GM12875 (cell line): ENCODE measurements at regions not wholly inside any gene's neighbourhood (a gene's known extent, or its start where the extent isn't known, plus 50 kb on each side); places are given as distances from the start of the nearest gene placed in this dataset.
"Not testable (repeated sequence)": the region's sequence is repeated elsewhere in the genome, so short reads cannot be mapped to it uniquely, and the experiment has no call there.

Experiments used
- H3K4me3 ChIP-seq: one replicate; pipeline ENCODE4 v1.5.1; 2011; ENCODE audit warnings: low read depth, low read length, control low read depth
- CTCF ChIP-seq: IDR thresholded peaks from 2 replicates; pipeline ENCODE4 v1.5.1; 2011; ENCODE audit warnings: low read depth, mild to moderate bottlenecking, control low read depth, inconsistent platforms, low read length, moderate library complexity, borderline replicate concordance; ENCODE audit not compliant: insufficient read depth

DNA sequence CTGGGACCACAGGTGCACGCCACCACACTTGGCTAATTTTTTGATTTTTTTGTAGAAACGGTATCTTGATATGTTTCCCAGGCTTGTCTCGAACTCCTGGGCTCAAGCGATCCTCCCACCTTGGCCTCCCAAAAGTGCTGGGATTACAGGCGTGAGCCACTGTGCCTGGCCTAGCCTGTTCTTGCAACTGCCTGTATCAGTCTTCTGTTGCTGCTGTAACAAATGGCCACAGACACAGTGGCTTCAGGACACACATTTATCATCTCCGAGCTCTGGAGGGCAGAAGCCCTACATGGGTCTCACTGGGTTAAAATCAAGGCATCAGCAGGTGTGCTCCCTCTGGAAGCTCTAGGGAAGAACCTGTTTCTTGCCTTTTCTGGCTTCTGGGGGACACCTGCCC is 79.9 kb upstream of the NCOR2 start:
- TF ChIP-seq CTCF: no peak

DNA sequence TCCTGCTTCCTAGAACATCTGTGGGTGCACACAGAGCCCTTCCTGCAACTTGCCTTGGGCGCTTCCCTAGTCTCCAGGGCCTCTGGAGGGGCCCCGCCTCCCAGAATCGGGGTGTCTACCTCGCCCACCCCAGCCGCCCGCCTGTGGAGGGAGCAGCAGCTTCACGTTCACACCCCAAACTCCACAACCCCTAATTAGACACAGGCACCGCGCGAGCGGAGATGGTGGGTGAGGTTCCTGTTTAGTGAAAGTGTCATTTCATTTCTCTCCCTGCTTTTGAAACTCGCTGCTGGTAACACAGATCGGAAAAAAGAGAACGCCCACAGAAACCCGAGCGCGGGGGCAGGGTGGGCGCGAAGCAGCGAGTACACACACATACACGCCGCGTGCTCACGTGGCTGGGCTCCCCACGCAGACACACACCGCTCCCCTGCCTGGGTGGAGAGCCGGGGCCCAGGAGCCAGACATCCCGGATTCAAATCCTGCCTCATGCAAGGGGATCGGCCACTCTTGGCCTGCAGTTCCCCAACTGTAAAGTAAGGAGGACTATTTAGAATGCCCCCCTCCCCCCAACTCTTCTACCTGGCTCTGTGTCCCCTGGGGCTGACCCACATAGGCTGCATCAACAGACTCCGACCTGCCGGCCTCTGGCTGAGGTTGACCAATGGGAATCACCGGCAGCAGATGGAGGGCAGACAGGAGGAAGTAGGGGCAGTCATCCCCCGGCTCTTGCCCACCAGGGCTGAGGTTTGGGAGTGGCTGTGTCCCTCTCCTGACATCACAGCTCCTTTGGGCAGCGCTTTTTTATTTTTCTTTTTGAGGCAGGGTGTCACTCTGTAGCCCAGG is 79.2 kb upstream of the NCOR2 start:
- TF ChIP-seq CTCF: no peak
- H3K4me3 ChIP-seq: no peak overlapping the region

More for the DNA sequence above, 79.9 kb upstream of the NCOR2 start:
- H3K4me3 ChIP-seq: no peak overlapping the region

DNA sequence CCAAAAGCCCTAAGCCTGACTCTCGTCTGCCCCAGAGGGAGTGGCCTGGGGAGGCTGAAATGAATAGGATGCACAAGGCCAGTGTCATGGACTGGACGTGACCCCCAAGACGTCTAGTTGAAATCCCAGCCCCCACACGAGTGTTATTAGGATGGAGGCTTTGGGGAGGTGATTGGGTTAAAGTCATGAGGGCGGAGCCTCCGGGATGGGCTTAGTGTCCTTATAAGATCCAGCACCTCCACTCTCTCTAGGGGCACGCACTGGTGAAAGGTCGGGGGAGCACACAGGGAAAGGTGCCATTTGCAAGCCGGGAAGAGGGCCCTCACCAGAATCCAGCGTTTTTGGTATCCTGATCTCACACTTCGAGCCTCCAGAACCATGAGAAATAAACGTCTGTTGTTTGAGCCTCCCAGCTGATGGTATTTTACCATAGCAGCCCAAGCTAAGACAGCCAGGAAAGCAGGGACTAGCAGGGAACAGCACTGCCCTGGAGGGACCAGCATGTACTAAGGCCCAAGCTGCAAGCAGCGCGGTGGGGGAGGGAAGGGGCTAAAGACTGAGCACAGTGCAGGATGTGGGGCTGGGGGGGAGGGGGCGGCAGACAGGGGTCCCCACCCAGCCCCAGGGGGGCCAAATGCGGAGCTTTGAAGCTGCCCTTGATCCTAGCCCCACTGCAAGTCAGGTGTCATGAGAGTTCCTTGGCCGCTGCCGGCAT is 78.3 kb upstream of the NCOR2 start:
- H3K4me3 ChIP-seq: no peak overlapping the region
- no peak for TF ChIP-seq CTCF

DNA sequence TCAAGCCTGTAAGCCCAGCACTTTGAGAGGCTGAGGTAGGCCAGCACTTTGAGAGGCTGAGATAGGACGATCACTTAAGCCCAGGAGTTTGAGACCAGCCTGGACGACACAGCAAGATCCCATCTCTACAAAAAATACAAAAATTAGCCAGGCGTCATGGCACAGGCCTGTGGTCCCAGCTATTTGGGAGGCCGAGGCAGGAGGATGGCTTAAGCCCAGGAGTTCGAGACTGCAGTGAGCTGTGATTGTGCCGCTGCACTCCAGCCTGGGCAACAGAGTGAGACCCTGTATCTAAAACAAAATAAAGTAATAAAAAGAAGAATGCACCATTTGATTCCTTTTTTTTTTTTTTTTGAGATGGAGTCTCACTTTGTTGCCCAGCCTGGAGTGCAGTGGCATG is 76.4 kb upstream of the NCOR2 start:
- H3K4me3 ChIP-seq: not testable (repeated sequence)

- no peak overlapping the region for H3K4me3 ChIP-seq
- TF ChIP-seq CTCF: no peak
These were observed 74.7 kb upstream of the NCOR2 start for GRCh38 chr12:124642105-124642504.

GRCh38 chr12:124641591-124641990 is 74.2 kb upstream of the NCOR2 start:
- H3K4me3 ChIP-seq: no peak overlapping the region
- no peak for TF ChIP-seq CTCF

GRCh38 chr12:124640056-124640455 is 72.6 kb upstream of the NCOR2 start:
- H3K4me3 ChIP-seq: no peak overlapping the region
- no peak for TF ChIP-seq CTCF
